Body of pancreas (tissue), 4 donors: ENCODE measurements at regions not wholly inside any gene's neighbourhood (a gene's known extent, or its start where the extent isn't known, plus 50 kb on each side); places are given as distances from the start of the nearest gene placed in this dataset.

Experiments
- ATAC-seq: fragments of 150-250 bp; one replicate; pipeline ENCODE4 v1.9.1; 2016
- DNase-seq, 4 donors: peaks; one replicate each; pipeline ENCODE4 v3.0.0-alpha.2; 2019
- H3K27ac ChIP-seq, 4 donors: fragments of 200-600 bp; sonication (generic); 1 replicate in 3 of 4; 2 replicates in 1 of 4; pipeline versions ENCODE4 v1.5.1 to v1.6.1; 2016 to 2019; ENCODE audit warnings: mild to moderate bottlenecking in 1 of 4, mixed read lengths in 1 of 4, moderate library complexity in 1 of 4
- H3K27me3 ChIP-seq, 2 donors: fragments of 200-600 bp; sonication (generic); one replicate each; pipeline ENCODE4 v1.6.0; 2016; ENCODE audit warnings: mild to moderate bottlenecking in 1 of 2
- H3K36me3 ChIP-seq, 2 donors: fragments of 200-600 bp; sonication (generic); replicated peaks in 1 of 2; 2 replicates each; pipeline ENCODE4 v1.5.1; 2016; ENCODE audit warnings: low read depth in 2 of 2; ENCODE audit not compliant: insufficient read depth in 1 of 2
- H3K4me1 ChIP-seq: fragments of 200-600 bp; sonication (generic); one replicate; pipeline ENCODE4 v1.6.0; 2016
- H3K4me3 ChIP-seq, 2 donors: fragments of 200-600 bp; sonication (generic); 1 replicate in 1 of 2; 2 replicates in 1 of 2; pipeline ENCODE4 v1.5.1; 2016 to 2019
- H3K9me3 ChIP-seq, 3 donors: fragments of 200-600 bp; sonication (generic); 1 replicate in 2 of 3; 2 replicates in 1 of 3; pipeline ENCODE4 v1.5.1; 2016
- POLR2A ChIP-seq, 3 donors: fragments of 450-650 bp; IDR thresholded peaks; one replicate each; pipeline ENCODE4 v1.6.1; 2016; ENCODE audit warnings: antibody characterized with exemption in 3 of 3, mild to moderate bottlenecking in 2 of 3
- WGBS, 2 donors: methylation state at CpG; one replicate each; pipeline ENCODE4 v1.1.5; 2017; 5-methylcytosine and 5-hydroxymethylcytosine counted together
- intact Hi-C: fragments of 100-400 bp; cut with DNase I; formaldehyde crosslinking; loops from one replicate; pipeline ENCODE4 v1.15.1; 2023
- TF ChIP-seq, protein P1 (sequence below), 7 experiments: fragments of 450-650 bp in 4 of 7; fragments of 200-600 bp in 3 of 7; sonication (generic) in 3 of 7; IDR thresholded peaks; one replicate each; pipeline ENCODE4 v1.5.1; 2016 to 2019; ENCODE audit warnings: antibody characterized with exemption in 7 of 7

DNA sequence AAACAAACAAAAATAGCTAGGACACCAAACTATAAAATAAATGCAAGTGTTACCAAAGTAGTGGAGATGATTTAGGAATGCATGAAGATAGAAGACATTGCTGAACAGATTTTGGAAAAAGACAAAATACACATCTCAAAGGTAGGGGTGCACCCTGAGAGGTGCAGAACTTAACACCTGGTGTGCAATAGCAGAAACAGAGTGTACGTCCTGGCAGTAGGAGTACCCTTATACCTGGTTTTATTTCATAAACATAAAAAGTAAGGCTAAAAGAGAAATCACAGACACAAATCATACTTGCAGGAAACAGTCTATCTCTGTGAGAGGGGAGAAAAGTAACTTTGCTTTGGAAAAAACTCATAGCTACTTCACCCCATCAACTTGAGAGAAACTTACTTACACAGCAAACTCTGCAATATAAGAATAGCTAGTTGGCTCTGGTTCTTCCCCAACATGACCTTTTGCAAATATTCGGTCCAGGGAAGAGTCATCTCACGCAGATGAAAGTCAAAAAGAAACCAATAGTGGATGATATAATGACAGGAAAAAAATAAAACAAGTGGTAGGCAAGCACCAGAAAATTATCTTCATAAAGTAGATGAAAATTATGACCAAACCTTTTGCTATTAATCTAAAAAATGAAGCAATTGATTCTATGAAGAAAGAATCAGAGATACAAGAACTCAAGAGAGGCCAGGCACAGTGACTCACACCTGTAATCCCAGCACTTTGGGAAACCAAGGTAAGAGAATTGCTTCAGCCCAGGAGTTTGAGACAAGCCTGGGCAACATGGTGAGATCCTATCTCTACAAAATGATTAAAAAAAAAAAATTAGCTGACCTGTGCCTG is 108.9 kb upstream of the BNIP2 start:
- Histone ChIP-seq H3K4me1 (no peaks in the 10 kb centered on the region), H3K9me3 (no peaks in the 10 kb centered on the region), H3K4me3 (no peak overlapping the region), H3K27me3 (peaks cover 0 to 4% of the 10 kb centered on the region in 2 donors), H3K36me3 (no peaks in the 10 kb centered on the region), H3K27ac (no peak overlapping the region)
- intact Hi-C loops, result no loop called here
- DNase-seq (no peak), ATAC-seq (no peak)
- 65 to 77% methylated on average over 3 of the region's 3 CpGs for WGBS, 2 donors
- TF ChIP-seq, protein P1, sequence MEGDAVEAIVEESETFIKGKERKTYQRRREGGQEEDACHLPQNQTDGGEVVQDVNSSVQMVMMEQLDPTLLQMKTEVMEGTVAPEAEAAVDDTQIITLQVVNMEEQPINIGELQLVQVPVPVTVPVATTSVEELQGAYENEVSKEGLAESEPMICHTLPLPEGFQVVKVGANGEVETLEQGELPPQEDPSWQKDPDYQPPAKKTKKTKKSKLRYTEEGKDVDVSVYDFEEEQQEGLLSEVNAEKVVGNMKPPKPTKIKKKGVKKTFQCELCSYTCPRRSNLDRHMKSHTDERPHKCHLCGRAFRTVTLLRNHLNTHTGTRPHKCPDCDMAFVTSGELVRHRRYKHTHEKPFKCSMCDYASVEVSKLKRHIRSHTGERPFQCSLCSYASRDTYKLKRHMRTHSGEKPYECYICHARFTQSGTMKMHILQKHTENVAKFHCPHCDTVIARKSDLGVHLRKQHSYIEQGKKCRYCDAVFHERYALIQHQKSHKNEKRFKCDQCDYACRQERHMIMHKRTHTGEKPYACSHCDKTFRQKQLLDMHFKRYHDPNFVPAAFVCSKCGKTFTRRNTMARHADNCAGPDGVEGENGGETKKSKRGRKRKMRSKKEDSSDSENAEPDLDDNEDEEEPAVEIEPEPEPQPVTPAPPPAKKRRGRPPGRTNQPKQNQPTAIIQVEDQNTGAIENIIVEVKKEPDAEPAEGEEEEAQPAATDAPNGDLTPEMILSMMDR (IDR thresholded peaks at IDR 0.05), result no peak
- no peak for TF ChIP-seq POLR2A (IDR thresholded peaks at IDR 0.05)

DNA sequence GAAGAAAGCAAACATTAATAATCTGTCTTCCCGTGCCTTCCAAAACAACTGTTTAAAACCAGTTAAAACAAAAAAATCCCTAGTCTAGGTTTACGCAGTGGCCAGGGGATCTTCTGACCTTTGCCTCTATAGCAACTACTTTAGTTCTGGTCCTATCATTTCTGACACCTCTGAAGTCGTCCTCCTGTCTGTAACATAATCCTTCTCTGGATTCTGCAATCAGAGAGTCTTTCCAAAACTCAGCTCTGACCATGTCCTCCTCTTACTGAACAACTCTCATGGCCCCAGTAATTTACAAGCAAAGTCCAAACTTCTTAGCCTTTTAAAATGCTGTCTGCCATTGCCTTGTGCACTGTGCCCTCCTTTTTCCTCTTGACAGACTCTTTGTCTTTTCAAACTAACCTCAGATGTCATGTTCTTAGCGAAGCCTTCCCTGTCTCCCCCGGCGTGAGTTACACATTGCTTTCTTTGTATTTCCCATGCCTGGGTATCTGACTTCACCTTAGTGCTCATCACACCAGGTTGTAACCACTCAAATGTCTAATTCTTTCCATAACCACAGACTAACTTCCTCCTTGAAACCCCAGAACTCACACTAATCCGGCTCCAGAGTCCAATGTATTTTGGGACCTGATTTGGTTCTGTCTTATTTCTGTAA is 105.2 kb upstream of the BNIP2 start:
- WGBS, 2 donors, result 24% methylated on average over 7 of the region's 7 CpGs
- intact Hi-C loops, result no loop called here
- ATAC-seq, result no peak
- Histone ChIP-seq H3K4me1 (no peaks in the 10 kb centered on the region), H3K27ac (no peak overlapping the region), H3K27me3 (peaks cover 0 to 4% of the 10 kb centered on the region in 2 donors), H3K36me3 (no peaks in the 10 kb centered on the region), H3K9me3 (no peaks in the 10 kb centered on the region), H3K4me3 (no peak overlapping the region)
- TF ChIP-seq, protein P1 (IDR thresholded peaks at IDR 0.05), result no peak
- no peak for TF ChIP-seq POLR2A (IDR thresholded peaks at IDR 0.05)
- DNase-seq, result no peak

DNA sequence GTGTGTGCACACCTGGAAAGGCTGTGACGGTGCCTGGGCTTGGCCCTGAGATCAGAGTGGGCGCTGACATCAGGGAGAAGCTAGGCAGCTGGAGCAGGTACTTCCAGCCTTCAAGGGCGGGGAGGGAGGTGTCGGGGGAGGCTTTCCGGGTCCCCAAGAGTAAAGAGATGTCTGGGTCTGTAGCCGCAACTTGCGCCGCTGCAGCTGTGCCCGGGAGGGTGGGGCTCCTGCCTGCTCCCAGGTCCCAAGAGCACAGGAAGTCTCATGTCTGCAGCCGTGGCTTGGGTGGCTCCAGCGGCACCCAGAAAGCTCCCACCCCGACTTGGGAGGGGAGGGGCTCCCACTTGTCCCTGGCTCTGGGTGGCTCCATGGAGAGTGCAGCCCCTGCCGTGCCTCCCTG is 103.2 kb upstream of the BNIP2 start:
- no peaks in the 10 kb centered on the region for H3K9me3 ChIP-seq
- DNase-seq (no peak), ATAC-seq (no peak)
- H3K4me1 ChIP-seq, result no peaks in the 10 kb centered on the region
- no peaks in the 10 kb centered on the region for H3K27me3 ChIP-seq
- WGBS, 2 donors, result 58 to 77% methylated on average over 2 to 13 of the region's 13 CpGs
- no peaks in the 10 kb centered on the region for H3K36me3 ChIP-seq
- intact Hi-C loops, result no loop called here
- H3K27ac ChIP-seq, result no peak overlapping the region
- no peak overlapping the region for H3K4me3 ChIP-seq
- TF ChIP-seq, protein P1 (IDR thresholded peaks at IDR 0.05), result no peak
- no peak for TF ChIP-seq POLR2A (IDR thresholded peaks at IDR 0.05)

DNA sequence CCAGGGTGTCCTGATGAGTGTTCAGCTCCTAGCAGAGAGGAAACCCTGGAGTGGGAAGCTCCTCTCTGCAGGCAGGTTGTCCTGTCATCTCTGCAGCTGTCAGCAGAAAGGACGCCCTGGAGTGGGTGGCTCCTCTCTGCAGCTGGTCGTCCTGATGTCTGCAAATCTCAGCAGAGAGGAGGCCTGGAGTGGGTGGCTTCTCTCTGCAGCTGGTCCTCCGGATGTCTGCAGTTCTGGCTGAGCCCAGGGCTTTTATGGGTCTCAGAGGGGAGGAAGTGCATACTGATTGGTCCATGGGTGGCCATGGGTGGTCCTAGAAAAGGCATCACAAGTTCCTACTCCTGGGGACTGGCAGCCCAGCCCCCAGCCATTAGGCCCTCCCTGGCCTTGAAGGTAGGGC is 102.6 kb upstream of the BNIP2 start:
- Histone ChIP-seq H3K27ac (no peak overlapping the region), H3K36me3 (no peaks in the 10 kb centered on the region), H3K9me3 (no peaks in the 10 kb centered on the region), H3K4me3 (no peak overlapping the region), H3K4me1 (no peaks in the 10 kb centered on the region), H3K27me3 (no peaks in the 10 kb centered on the region)
- ATAC-seq (no peak), DNase-seq (no peak)
- intact Hi-C loops, result no loop called here
- no peak for TF ChIP-seq POLR2A (IDR thresholded peaks at IDR 0.05)
- TF ChIP-seq, protein P1 (IDR thresholded peaks at IDR 0.05), result no peak
- 44% methylated on average over 3 of the region's 3 CpGs; no CpG with 5 or more reads in 1 of the 2 donors for WGBS, 2 donors
